NB4 (cell line): ENCODE measurements at regions not wholly inside any gene's neighbourhood (a gene's known extent, or its start where the extent isn't known, plus 50 kb on each side); places are given as distances from the start of the nearest gene placed in this dataset.

Experiments used
- DNase-seq: peaks from one replicate; pipeline ENCODE4 v3.0.0; 2010; ENCODE audit warnings: low read depth
- H3K4me3 ChIP-seq: one replicate; pipeline ENCODE4 v1.5.1; 2011; ENCODE audit warnings: mild to moderate bottlenecking, low read depth, low read length, moderate library complexity
- CTCF ChIP-seq: IDR thresholded peaks from one replicate; pipeline ENCODE4 v1.5.1; 2012; ENCODE audit warnings: low read depth, low read length
- MAX ChIP-seq: IDR thresholded peaks from 2 replicates; pipeline ENCODE4 v1.6.1; 2011; ENCODE audit warnings: low read depth, low read length
- MYC ChIP-seq: IDR thresholded peaks from 2 replicates; pipeline ENCODE4 v1.6.1; 2011; ENCODE audit warnings: low read depth, low read length
- POLR2A ChIP-seq: IDR thresholded peaks from 2 replicates; pipeline ENCODE4 v1.6.1; 2011; ENCODE audit warnings: mild to moderate bottlenecking; ENCODE audit not compliant: insufficient read length; ENCODE audit errors: extremely low read depth

DNA sequence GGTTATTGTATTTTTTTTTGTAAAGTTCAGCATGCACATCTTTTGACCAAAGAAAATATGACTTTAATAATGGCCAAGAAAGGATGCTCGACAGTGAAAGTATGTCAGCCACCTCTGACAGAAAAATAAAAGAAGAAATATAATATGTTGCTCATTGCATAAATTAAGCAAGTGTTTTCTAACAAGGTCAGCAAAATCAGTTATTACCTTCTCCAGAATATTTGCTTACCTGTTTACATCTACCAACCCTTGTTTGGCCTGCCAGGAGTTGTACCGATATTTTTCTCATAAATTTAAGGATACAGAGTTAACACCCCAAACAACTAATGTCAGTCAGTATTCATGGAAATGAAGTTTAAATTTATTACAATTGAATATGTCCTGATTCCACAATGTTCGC lies 685.4 kb downstream of the PLA2G4A start:
- DNase-seq, result no peak
- TF ChIP-seq MYC (no peak), POLR2A (no peak), CTCF (no peak), MAX (no peak)
- H3K4me3 ChIP-seq, result no peak overlapping the region

- no peak for DNase-seq
- TF ChIP-seq CTCF (no peak), POLR2A (no peak), MAX (no peak), MYC (no peak)
- H3K4me3 ChIP-seq, result no peak overlapping the region
Observed at GRCh38 chr1:187516874-187517273, 688.1 kb downstream of the PLA2G4A start.

DNA sequence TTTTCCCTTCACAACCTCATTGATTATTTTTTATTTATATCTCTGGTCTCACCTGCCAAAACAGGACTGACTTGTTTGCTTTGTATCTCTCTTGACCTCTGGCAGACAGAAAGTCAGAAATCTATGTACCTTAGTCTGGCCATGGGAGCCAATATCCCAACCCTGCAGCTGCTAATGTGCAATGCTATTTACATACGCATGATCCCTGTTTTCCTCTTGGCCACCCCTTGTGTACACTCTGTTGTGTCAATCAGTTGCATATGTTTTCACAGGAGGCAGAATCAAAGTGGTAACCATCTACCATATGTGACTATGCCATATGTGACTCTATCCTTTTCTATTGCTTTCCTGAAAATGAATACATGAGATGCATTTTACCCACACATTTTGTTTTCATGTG lies 688.8 kb downstream of the PLA2G4A start:
- TF ChIP-seq MAX (no peak), MYC (no peak)
- no peak overlapping the region for H3K4me3 ChIP-seq
- no peak for DNase-seq

- TF ChIP-seq MYC, result no peak
- no peak for TF ChIP-seq MAX
- no peak for TF ChIP-seq CTCF
- no peak for TF ChIP-seq POLR2A
- DNase-seq, result no peak
- no peak overlapping the region for H3K4me3 ChIP-seq
Observed at GRCh38 chr1:187527346-187527745, 698.6 kb downstream of the PLA2G4A start.

DNA sequence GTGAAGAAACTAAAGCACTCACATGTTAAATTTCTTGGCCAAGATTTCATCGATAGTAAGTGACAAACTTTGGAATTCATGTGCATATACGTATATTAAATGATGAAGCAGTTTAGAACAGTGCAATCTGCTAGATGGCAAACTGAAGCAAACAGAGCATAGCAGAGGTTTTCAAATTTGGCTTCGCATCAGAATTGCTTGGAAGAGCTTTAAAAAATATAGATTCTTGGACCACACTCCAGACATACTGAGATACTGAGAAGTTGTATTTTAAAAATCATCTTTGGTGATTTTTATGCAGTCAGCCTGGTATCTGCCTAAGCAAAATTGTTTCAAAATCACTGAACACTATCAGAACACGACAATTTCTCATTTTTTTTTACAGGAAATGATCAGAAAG lies 709.2 kb downstream of the PLA2G4A start:
- DNase-seq, result no peak
- H3K4me3 ChIP-seq, result no peak overlapping the region
- TF ChIP-seq MYC, result no peak
- TF ChIP-seq MAX, result no peak
- no peak for TF ChIP-seq CTCF
- TF ChIP-seq POLR2A, result no peak

DNA sequence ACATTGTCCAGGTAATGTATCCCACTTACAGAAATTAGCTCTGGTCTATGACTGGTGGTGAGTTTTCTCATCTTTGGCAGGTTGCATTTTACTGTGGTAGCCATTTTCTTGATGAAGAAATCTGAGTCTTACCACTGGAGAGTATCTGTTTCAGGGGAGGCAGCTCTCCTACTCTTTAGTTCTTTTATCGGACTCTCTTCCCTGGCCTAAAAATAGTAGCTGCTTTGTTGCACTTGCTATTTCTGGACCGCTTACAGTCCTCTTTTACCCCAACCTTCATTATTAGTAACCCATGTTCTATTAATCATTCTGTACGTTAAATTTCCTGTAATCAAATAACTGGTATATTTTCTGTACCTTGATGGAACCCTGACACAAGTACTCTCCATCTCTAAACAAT lies 720.8 kb downstream of the PLA2G4A start:
- no peak for TF ChIP-seq MAX
- TF ChIP-seq CTCF, result no peak
- TF ChIP-seq POLR2A, result no peak
- no peak for TF ChIP-seq MYC
- DNase-seq, result no peak
- H3K4me3 ChIP-seq, result no peak overlapping the region
